ENCODE measurements at regions not wholly inside any gene's neighbourhood (a gene's known extent, or its start where the extent isn't known, plus 50 kb on each side); places are given as distances from the start of the nearest gene placed in this dataset.
A peak's percentile ranks its signal among the peaks of the same experiment; 100 is the strongest.

- H3K4me3 ChIP-seq (ENCODE audit: low read length) = no peak overlapping the region
- WGBS (ENCODE audit: insufficient coverage, low lambda C conversion rate) = 100% methylated on average over 1 of the region's 2 CpGs
- H3K9me3 ChIP-seq (ENCODE audit: control insufficient read depth, low read depth, low read length) = no peaks in the 10 kb centered on the region
- peaks cover 2% of the 10 kb centered on the region for H3K4me1 ChIP-seq (ENCODE audit: control insufficient read depth, insufficient read depth, low read length)
- no peak for DNase-seq
- no peaks in the 10 kb centered on the region for H3K27me3 ChIP-seq (ENCODE audit: control insufficient read depth, insufficient read depth, low read length)
- H3K36me3 ChIP-seq (ENCODE audit: control insufficient read depth, insufficient read depth, low read length) = no peaks in the 10 kb centered on the region
- H3K27ac ChIP-seq (ENCODE audit: low read length) = no peak overlapping the region
These were observed 338.0 kb downstream of the LMO4 start for GRCh38 chr1:87666681-87667080.

- peak; percentile 60 to 74 for DNase-seq
- Histone ChIP-seq H3K27me3 (ENCODE audit: control insufficient read depth, insufficient read depth, low read length) (no peaks in the 10 kb centered on the region), H3K27ac (ENCODE audit: low read length) (peak overlapping the region; percentile 57), H3K9me3 (ENCODE audit: control insufficient read depth, low read depth, low read length) (no peaks in the 10 kb centered on the region), H3K4me1 (ENCODE audit: control insufficient read depth, insufficient read depth, low read length) (peaks cover 2% of the 10 kb centered on the region), H3K4me3 (ENCODE audit: low read length) (no peak overlapping the region), H3K36me3 (ENCODE audit: control insufficient read depth, insufficient read depth, low read length) (no peaks in the 10 kb centered on the region)
- no CpG with 5 or more reads among the region's 1 CpG for WGBS (ENCODE audit: insufficient coverage, low lambda C conversion rate)
These were observed 341.0 kb downstream of the LMO4 start for GRCh38 chr1:87669674-87670073.

GRCh38 chr1:87673309-87673708, 344.6 kb downstream of the LMO4 start:
- Histone ChIP-seq H3K27me3 (ENCODE audit: control insufficient read depth, insufficient read depth, low read length) (no peaks in the 10 kb centered on the region), H3K9me3 (ENCODE audit: control insufficient read depth, low read depth, low read length) (no peaks in the 10 kb centered on the region), H3K4me1 (ENCODE audit: control insufficient read depth, insufficient read depth, low read length) (peaks cover 2% of the 10 kb centered on the region), H3K36me3 (ENCODE audit: control insufficient read depth, insufficient read depth, low read length) (no peaks in the 10 kb centered on the region), H3K27ac (ENCODE audit: low read length) (no peak overlapping the region), H3K4me3 (ENCODE audit: low read length) (no peak overlapping the region)
- 100% methylated on average over 1 of the region's 5 CpGs for WGBS (ENCODE audit: insufficient coverage, low lambda C conversion rate)
- DNase-seq = no peak

- no CpG with 5 or more reads among the region's 3 CpGs for whole genome bisulfite sequencing (ENCODE audit: insufficient coverage, low lambda C conversion rate)
- H3K4me1 ChIP-seq (ENCODE audit: control insufficient read depth, insufficient read depth, low read length) = peaks cover 2% of the 10 kb centered on the region
- no peaks in the 10 kb centered on the region for H3K9me3 ChIP-seq (ENCODE audit: control insufficient read depth, low read depth, low read length)
- no peaks in the 10 kb centered on the region for H3K27me3 ChIP-seq (ENCODE audit: control insufficient read depth, insufficient read depth, low read length)
- no peak overlapping the region for H3K4me3 ChIP-seq (ENCODE audit: low read length)
- DNase-seq = no peak
- H3K36me3 ChIP-seq (ENCODE audit: control insufficient read depth, insufficient read depth, low read length) = no peaks in the 10 kb centered on the region
- H3K27ac ChIP-seq (ENCODE audit: low read length) = no peak overlapping the region
These were observed 345.1 kb downstream of the LMO4 start for GRCh38 chr1:87673748-87674147.

GRCh38 chr1:87674791-87675190, 346.1 kb downstream of the LMO4 start:
- no peak overlapping the region for H3K4me3 ChIP-seq (ENCODE audit: low read length)
- DNase-seq = no peak
- no peaks in the 10 kb centered on the region for H3K36me3 ChIP-seq (ENCODE audit: control insufficient read depth, insufficient read depth, low read length)
- H3K27me3 ChIP-seq (ENCODE audit: control insufficient read depth, insufficient read depth, low read length) = no peaks in the 10 kb centered on the region
- peaks cover 2% of the 10 kb centered on the region for H3K4me1 ChIP-seq (ENCODE audit: control insufficient read depth, insufficient read depth, low read length)
- no peaks in the 10 kb centered on the region for H3K9me3 ChIP-seq (ENCODE audit: control insufficient read depth, low read depth, low read length)
- H3K27ac ChIP-seq (ENCODE audit: low read length) = no peak overlapping the region
- WGBS (ENCODE audit: insufficient coverage, low lambda C conversion rate) = no CpG with 5 or more reads among the region's 5 CpGs

GRCh38 chr1:87678266-87678665, 349.6 kb downstream of the LMO4 start:
- Histone ChIP-seq H3K9me3 (ENCODE audit: control insufficient read depth, low read depth, low read length) (no peaks in the 10 kb centered on the region), H3K4me1 (ENCODE audit: control insufficient read depth, insufficient read depth, low read length) (no peaks in the 10 kb centered on the region), H3K4me3 (ENCODE audit: low read length) (no peak overlapping the region), H3K27me3 (ENCODE audit: control insufficient read depth, insufficient read depth, low read length) (no peaks in the 10 kb centered on the region), H3K27ac (ENCODE audit: low read length) (no peak overlapping the region), H3K36me3 (ENCODE audit: control insufficient read depth, insufficient read depth, low read length) (no peaks in the 10 kb centered on the region)
- no CpG with 5 or more reads among the region's 1 CpG for WGBS (ENCODE audit: insufficient coverage, low lambda C conversion rate)
- DNase-seq = no peak

GRCh38 chr1:87682565-87682964, 353.9 kb downstream of the LMO4 start:
- Histone ChIP-seq H3K4me3 (ENCODE audit: low read length) (no peak overlapping the region), H3K9me3 (ENCODE audit: control insufficient read depth, low read depth, low read length) (no peaks in the 10 kb centered on the region), H3K4me1 (ENCODE audit: control insufficient read depth, insufficient read depth, low read length) (peaks cover 17% of the 10 kb centered on the region), H3K36me3 (ENCODE audit: control insufficient read depth, insufficient read depth, low read length) (no peaks in the 10 kb centered on the region), H3K27me3 (ENCODE audit: control insufficient read depth, insufficient read depth, low read length) (no peaks in the 10 kb centered on the region), H3K27ac (ENCODE audit: low read length) (no peak overlapping the region)
- DNase-seq = no peak
- WGBS (ENCODE audit: insufficient coverage, low lambda C conversion rate) = 88% methylated on average over 1 of the region's 8 CpGs

- H3K36me3 ChIP-seq (ENCODE audit: control insufficient read depth, insufficient read depth, low read length) = no peaks in the 10 kb centered on the region
- no peak overlapping the region for H3K4me3 ChIP-seq (ENCODE audit: low read length)
- peak overlapping the region; percentile 84 for H3K27ac ChIP-seq (ENCODE audit: low read length)
- H3K27me3 ChIP-seq (ENCODE audit: control insufficient read depth, insufficient read depth, low read length) = no peaks in the 10 kb centered on the region
- WGBS (ENCODE audit: insufficient coverage, low lambda C conversion rate) = no CpG with 5 or more reads among the region's 4 CpGs
- H3K4me1 ChIP-seq (ENCODE audit: control insufficient read depth, insufficient read depth, low read length) = peaks cover 25% of the 10 kb centered on the region
- no peak for DNase-seq
- H3K9me3 ChIP-seq (ENCODE audit: control insufficient read depth, low read depth, low read length) = no peaks in the 10 kb centered on the region
These were observed 354.7 kb downstream of the LMO4 start for GRCh38 chr1:87683196-87683956.

- H3K4me1 ChIP-seq (ENCODE audit: control insufficient read depth, insufficient read depth, low read length) = peaks cover 32% of the 10 kb centered on the region
- WGBS (ENCODE audit: insufficient coverage, low lambda C conversion rate) = no CpG with 5 or more reads among the region's 14 CpGs
- H3K36me3 ChIP-seq (ENCODE audit: control insufficient read depth, insufficient read depth, low read length) = no peaks in the 10 kb centered on the region
- H3K27ac ChIP-seq (ENCODE audit: low read length) = peak overlapping the region; percentile 84
- H3K27me3 ChIP-seq (ENCODE audit: control insufficient read depth, insufficient read depth, low read length) = no peaks in the 10 kb centered on the region
- DNase-seq = peak; percentile 43 to 82
- H3K4me3 ChIP-seq (ENCODE audit: low read length) = peak overlapping the region; percentile 55
- no peaks in the 10 kb centered on the region for H3K9me3 ChIP-seq (ENCODE audit: control insufficient read depth, low read depth, low read length)
These were observed 355.5 kb downstream of the LMO4 start for GRCh38 chr1:87684194-87684593.

GRCh38 chr1:87684713-87685205, 356.1 kb downstream of the LMO4 start:
- DNase-seq = peak in 1 of 2 donors; percentile 67
- no peaks in the 10 kb centered on the region for H3K9me3 ChIP-seq (ENCODE audit: control insufficient read depth, low read depth, low read length)
- 45% methylated on average over 2 of the region's 6 CpGs for WGBS (ENCODE audit: insufficient coverage, low lambda C conversion rate)
- peaks cover 34% of the 10 kb centered on the region for H3K4me1 ChIP-seq (ENCODE audit: control insufficient read depth, insufficient read depth, low read length)
- H3K4me3 ChIP-seq (ENCODE audit: low read length) = peak overlapping the region; percentile 55
- H3K27ac ChIP-seq (ENCODE audit: low read length) = peak overlapping the region; percentile 84
- H3K27me3 ChIP-seq (ENCODE audit: control insufficient read depth, insufficient read depth, low read length) = no peaks in the 10 kb centered on the region
- H3K36me3 ChIP-seq (ENCODE audit: control insufficient read depth, insufficient read depth, low read length) = no peaks in the 10 kb centered on the region
